ENCODE measurements at regions not wholly inside any gene's neighbourhood (a gene's known extent, or its start where the extent isn't known, plus 50 kb on each side); places are given as distances from the start of the nearest gene placed in this dataset.

GRCh38 chr10:60467202-60467546, 77.5 kb upstream of the ANK3 start:
- no peak for DNase-seq (ENCODE audit: low read depth in 3 of 3)

- no peak for DNase-seq (ENCODE audit: low read depth in 3 of 3)
These were observed 76.9 kb upstream of the ANK3 start for GRCh38 chr10:60466267-60467201.

- DNase-seq (ENCODE audit: low read depth in 3 of 3): no peak
These were observed 76.1 kb upstream of the ANK3 start for GRCh38 chr10:60465801-60466200.

GRCh38 chr10:60464659-60465058, 75.0 kb upstream of the ANK3 start:
- no peak for DNase-seq (ENCODE audit: low read depth in 3 of 3)

- DNase-seq (ENCODE audit: low read depth in 3 of 3): no peak
These were observed 74.1 kb upstream of the ANK3 start for GRCh38 chr10:60463746-60464145.

- no peak for DNase-seq (ENCODE audit: low read depth in 3 of 3)
These were observed 72.0 kb upstream of the ANK3 start for GRCh38 chr10:60461688-60462087.

- no peak for DNase-seq (ENCODE audit: low read depth in 3 of 3)
These were observed 70.2 kb upstream of the ANK3 start for GRCh38 chr10:60459701-60460457.

- no peak for DNase-seq (ENCODE audit: low read depth in 3 of 3)
These were observed 66.4 kb upstream of the ANK3 start for GRCh38 chr10:60456053-60456452.

GRCh38 chr10:60454336-60454735, 64.7 kb upstream of the ANK3 start:
- DNase-seq (ENCODE audit: low read depth in 3 of 3): no peak

- DNase-seq (ENCODE audit: low read depth in 3 of 3): no peak
These were observed 63.4 kb upstream of the ANK3 start for GRCh38 chr10:60453036-60453435.

GRCh38 chr10:60450291-60450690, 60.6 kb upstream of the ANK3 start:
- DNase-seq (ENCODE audit: low read depth in 3 of 3): no peak

GRCh38 chr10:60448246-60448645, 58.6 kb upstream of the ANK3 start:
- no peak for DNase-seq (ENCODE audit: low read depth in 3 of 3)

- no peak for DNase-seq (ENCODE audit: low read depth in 3 of 3)
These were observed 57.2 kb upstream of the ANK3 start for GRCh38 chr10:60446851-60447250.

- no peak for DNase-seq (ENCODE audit: low read depth in 3 of 3)
These were observed 56.6 kb upstream of the ANK3 start for GRCh38 chr10:60446070-60446833.

GRCh38 chr10:60444494-60445064, 54.9 kb upstream of the ANK3 start:
- no peak for DNase-seq (ENCODE audit: low read depth in 3 of 3)

GRCh38 chr10:60443346-60443745, 53.7 kb upstream of the ANK3 start:
- DNase-seq (ENCODE audit: low read depth in 3 of 3): no peak

- DNase-seq (ENCODE audit: low read depth in 3 of 3): no peak
These were observed 51.8 kb upstream of the ANK3 start for GRCh38 chr10:60441515-60441914.

- DNase-seq (ENCODE audit: low read depth in 3 of 3): no peak
These were observed 50.0 kb upstream of the ANK3 start for GRCh38 chr10:60439641-60440040.
